NCI-H128 (cell line): ENCODE measurements at regions not wholly inside any gene's neighbourhood (a gene's known extent, or its start where the extent isn't known, plus 50 kb on each side); places are given as distances from the start of the nearest gene placed in this dataset.
"Not testable (repeated sequence)": the region's sequence is repeated elsewhere in the genome, so short reads cannot be mapped to it uniquely, and the experiment has no call there.

Source experiments
- DNase-seq: peaks from one replicate; lab custom pipeline; 2025; ENCODE audit not compliant: unreplicated experiment; lab: John Stamatoyannopoulos, UW

- no peak for DNase-seq
Observed at GRCh38 chr4:60724623-60725022, 475.5 kb upstream of the ADGRL3 start.

GRCh38 chr4:60726779-60727178 is 473.3 kb upstream of the ADGRL3 start:
- no peak for DNase-seq

GRCh38 chr4:60729194-60729593 is 470.9 kb upstream of the ADGRL3 start:
- no peak for DNase-seq

GRCh38 chr4:60729764-60730163 is 470.4 kb upstream of the ADGRL3 start:
- not testable (repeated sequence) for DNase-seq

GRCh38 chr4:60737858-60738257 is 462.3 kb upstream of the ADGRL3 start:
- DNase-seq: no peak

GRCh38 chr4:60743654-60744053 is 456.5 kb upstream of the ADGRL3 start:
- no peak for DNase-seq

- DNase-seq: no peak
Observed at GRCh38 chr4:60744767-60745166, 455.4 kb upstream of the ADGRL3 start.

- DNase-seq: no peak
Observed at GRCh38 chr4:60745800-60746571, 454.1 kb upstream of the ADGRL3 start.

- no peak for DNase-seq
Observed at GRCh38 chr4:60750962-60751361, 449.2 kb upstream of the ADGRL3 start.

GRCh38 chr4:60757986-60758680 is 442.0 kb upstream of the ADGRL3 start:
- DNase-seq: no peak

- DNase-seq: no peak
Observed at GRCh38 chr4:60759518-60760245, 440.4 kb upstream of the ADGRL3 start.

- no peak for DNase-seq
Observed at GRCh38 chr4:60780874-60781273, 419.3 kb upstream of the ADGRL3 start.

- DNase-seq: no peak
Observed at GRCh38 chr4:60790608-60791007, 409.5 kb upstream of the ADGRL3 start.

- no peak for DNase-seq
Observed at GRCh38 chr4:60794372-60794771, 405.8 kb upstream of the ADGRL3 start.

- DNase-seq: no peak
Observed at GRCh38 chr4:60799214-60799613, 400.9 kb upstream of the ADGRL3 start.

GRCh38 chr4:60800701-60801100 is 399.4 kb upstream of the ADGRL3 start:
- DNase-seq: no peak

GRCh38 chr4:60805500-60806313 is 394.4 kb upstream of the ADGRL3 start:
- no peak for DNase-seq

- DNase-seq: no peak
Observed at GRCh38 chr4:60808726-60809485, 391.2 kb upstream of the ADGRL3 start.

GRCh38 chr4:60809486-60809800 is 390.7 kb upstream of the ADGRL3 start:
- no peak for DNase-seq

GRCh38 chr4:60812811-60813210 is 387.3 kb upstream of the ADGRL3 start:
- no peak for DNase-seq

- DNase-seq: no peak
Observed at GRCh38 chr4:60814549-60814948, 385.6 kb upstream of the ADGRL3 start.
